B cell (primary cell): ENCODE measurements at regions not wholly inside any gene's neighbourhood (a gene's known extent, or its start where the extent isn't known, plus 50 kb on each side); places are given as distances from the start of the nearest gene placed in this dataset.

Source experiments
- EZH2 ChIP-seq: IDR thresholded peaks from 2 replicates; pipeline ENCODE4 v1.6.1; 2012; ENCODE audit warnings: borderline replicate concordance, low read depth, mild to moderate bottlenecking, moderate library complexity, low read length; ENCODE audit not compliant: insufficient read depth, poor library complexity, severe bottlenecking
- TF ChIP-seq, protein P1 (sequence below): fragments of 200-600 bp; IDR thresholded peaks from one replicate; pipeline ENCODE4 v1.8.0; 2022; ENCODE audit warnings: antibody characterized with exemption, mild to moderate bottlenecking

DNA sequence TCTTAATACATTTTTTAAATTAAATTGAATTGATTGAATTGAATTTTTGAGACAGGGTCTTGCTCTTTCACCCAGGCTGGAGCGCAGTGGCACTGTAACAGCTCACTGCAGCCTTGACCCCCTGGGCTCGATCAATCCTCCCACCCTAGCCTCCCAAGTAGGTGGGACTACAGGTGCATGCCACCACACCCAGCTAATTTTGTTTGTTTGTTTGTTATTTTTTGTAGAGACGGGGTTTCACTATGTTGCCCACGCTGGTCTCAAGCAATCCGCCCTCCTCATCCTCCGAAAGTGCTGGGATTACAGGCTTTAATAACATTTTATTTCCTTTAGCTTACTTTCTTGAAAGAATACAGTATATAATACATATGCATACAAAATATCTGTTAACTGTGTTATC lies 226.9 kb downstream of the BUD13 start:
- TF ChIP-seq, protein P1, sequence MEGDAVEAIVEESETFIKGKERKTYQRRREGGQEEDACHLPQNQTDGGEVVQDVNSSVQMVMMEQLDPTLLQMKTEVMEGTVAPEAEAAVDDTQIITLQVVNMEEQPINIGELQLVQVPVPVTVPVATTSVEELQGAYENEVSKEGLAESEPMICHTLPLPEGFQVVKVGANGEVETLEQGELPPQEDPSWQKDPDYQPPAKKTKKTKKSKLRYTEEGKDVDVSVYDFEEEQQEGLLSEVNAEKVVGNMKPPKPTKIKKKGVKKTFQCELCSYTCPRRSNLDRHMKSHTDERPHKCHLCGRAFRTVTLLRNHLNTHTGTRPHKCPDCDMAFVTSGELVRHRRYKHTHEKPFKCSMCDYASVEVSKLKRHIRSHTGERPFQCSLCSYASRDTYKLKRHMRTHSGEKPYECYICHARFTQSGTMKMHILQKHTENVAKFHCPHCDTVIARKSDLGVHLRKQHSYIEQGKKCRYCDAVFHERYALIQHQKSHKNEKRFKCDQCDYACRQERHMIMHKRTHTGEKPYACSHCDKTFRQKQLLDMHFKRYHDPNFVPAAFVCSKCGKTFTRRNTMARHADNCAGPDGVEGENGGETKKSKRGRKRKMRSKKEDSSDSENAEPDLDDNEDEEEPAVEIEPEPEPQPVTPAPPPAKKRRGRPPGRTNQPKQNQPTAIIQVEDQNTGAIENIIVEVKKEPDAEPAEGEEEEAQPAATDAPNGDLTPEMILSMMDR, result no peak
- TF ChIP-seq EZH2, result no peak
